ENCODE measurements at regions not wholly inside any gene's neighbourhood (a gene's known extent, or its start where the extent isn't known, plus 50 kb on each side); places are given as distances from the start of the nearest gene placed in this dataset.

GRCh38 chr6:167540796-167541195 lies 215.9 kb downstream of the TTLL2 start:
- BruUV-seq (replicated peaks), result no TSS peak
- TF ChIP-seq CTCF (conservative IDR thresholded peaks at IDR 0.05; ENCODE audit: low read depth, low read length) (no peak), EZH2 (IDR thresholded peaks at IDR 0.05; ENCODE audit: borderline replicate concordance, low read depth, low read length, poor library complexity, severe bottlenecking) (no peak)
- Histone ChIP-seq H3K27ac (ENCODE audit: low read depth, low read length, poor library complexity, severe bottlenecking) (no peak overlapping the region), H3K27me3 (replicated peaks; ENCODE audit: insufficient read depth, low read depth, low read length, poor library complexity) (no peaks in the 10 kb centered on the region), H3K36me3 (ENCODE audit: insufficient read depth, low read length, poor library complexity, severe bottlenecking) (no peaks in the 10 kb centered on the region), H3K4me3 (ENCODE audit: low read depth, low read length, poor library complexity, severe bottlenecking) (no peak overlapping the region), H3K4me1 (ENCODE audit: insufficient read depth, low read length, poor library complexity, severe bottlenecking) (no peaks in the 10 kb centered on the region), H3K9me3 (ENCODE audit: low read depth, low read length, poor library complexity, severe bottlenecking) (no peaks in the 10 kb centered on the region)
- ChIA-PET CTCF (no interaction called here), POLR2A (ENCODE audit: low non-redundant PET) (no interaction called here)
- intact Hi-C loops (cut with micrococcal nuclease; ENCODE audit: unreplicated experiment), result no loop called here
- DNase-seq (ENCODE audit: low spot score), result no peak

GRCh38 chr6:167541544-167541943 lies 216.7 kb downstream of the TTLL2 start:
- ChIA-PET CTCF (no interaction called here), POLR2A (ENCODE audit: low non-redundant PET) (no interaction called here)
- Histone ChIP-seq H3K4me3 (ENCODE audit: low read depth, low read length, poor library complexity, severe bottlenecking) (no peak overlapping the region), H3K4me1 (ENCODE audit: insufficient read depth, low read length, poor library complexity, severe bottlenecking) (no peaks in the 10 kb centered on the region), H3K27ac (ENCODE audit: low read depth, low read length, poor library complexity, severe bottlenecking) (no peak overlapping the region), H3K36me3 (ENCODE audit: insufficient read depth, low read length, poor library complexity, severe bottlenecking) (no peaks in the 10 kb centered on the region), H3K9me3 (ENCODE audit: low read depth, low read length, poor library complexity, severe bottlenecking) (no peaks in the 10 kb centered on the region), H3K27me3 (replicated peaks; ENCODE audit: insufficient read depth, low read depth, low read length, poor library complexity) (no peaks in the 10 kb centered on the region)
- DNase-seq (ENCODE audit: low spot score), result no peak
- intact Hi-C loops (cut with micrococcal nuclease; ENCODE audit: unreplicated experiment), result no loop called here
- no TSS peak for BruUV-seq (replicated peaks)
- TF ChIP-seq CTCF (conservative IDR thresholded peaks at IDR 0.05; ENCODE audit: low read depth, low read length) (no peak), EZH2 (IDR thresholded peaks at IDR 0.05; ENCODE audit: borderline replicate concordance, low read depth, low read length, poor library complexity, severe bottlenecking) (no peak)

GRCh38 chr6:167543602-167544497 lies 219.0 kb downstream of the TTLL2 start:
- CTCF ChIA-PET, result no interaction called here
- Histone ChIP-seq H3K4me3 (ENCODE audit: low read depth, low read length, poor library complexity, severe bottlenecking) (no peak overlapping the region), H3K27me3 (replicated peaks; ENCODE audit: insufficient read depth, low read depth, low read length, poor library complexity) (no peaks in the 10 kb centered on the region), H3K27ac (ENCODE audit: low read depth, low read length, poor library complexity, severe bottlenecking) (no peak overlapping the region), H3K4me1 (ENCODE audit: insufficient read depth, low read length, poor library complexity, severe bottlenecking) (no peaks in the 10 kb centered on the region), H3K36me3 (ENCODE audit: insufficient read depth, low read length, poor library complexity, severe bottlenecking) (no peaks in the 10 kb centered on the region), H3K9me3 (ENCODE audit: low read depth, low read length, poor library complexity, severe bottlenecking) (no peaks in the 10 kb centered on the region)
- TF ChIP-seq EZH2 (IDR thresholded peaks at IDR 0.05; ENCODE audit: borderline replicate concordance, low read depth, low read length, poor library complexity, severe bottlenecking) (no peak), CTCF (conservative IDR thresholded peaks at IDR 0.05; ENCODE audit: low read depth, low read length) (no peak)
- no peak for DNase-seq (ENCODE audit: low spot score)
- intact Hi-C loops (cut with micrococcal nuclease; ENCODE audit: unreplicated experiment), result no loop called here
- POLR2A ChIA-PET (ENCODE audit: low non-redundant PET), result no interaction called here
- no TSS peak for BruUV-seq (replicated peaks)

Measured in A673 (cell line).